HL-60 (cell line): ENCODE measurements at regions not wholly inside any gene's neighbourhood (a gene's known extent, or its start where the extent isn't known, plus 50 kb on each side); places are given as distances from the start of the nearest gene placed in this dataset.

Source experiments
- DNase-seq, 2 experiments: peaks; one replicate each; pipeline ENCODE4 v3.0.0-alpha.2; 2010 to 2020; ENCODE audit warnings: low read depth in 1 of 2, low spot score in 1 of 2
- H3K27ac ChIP-seq: fragments of 250-450 bp; sonication (Bioruptor Pico); replicated peaks from 2 replicates; pipeline ENCODE4 v1.5.1; 2020; ENCODE audit warnings: mild to moderate bottlenecking, moderate library complexity
- H3K27me3 ChIP-seq: fragments of 250-450 bp; sonication (Bioruptor Pico); 2 replicates; pipeline ENCODE4 v1.5.1; 2021; ENCODE audit warnings: mild to moderate bottlenecking, moderate library complexity; ENCODE audit not compliant: insufficient read depth, poor library complexity, severe bottlenecking
- H3K4me3 ChIP-seq: replicated peaks from 2 replicates; pipeline ENCODE4 v1.5.1; 2011; ENCODE audit warnings: mild to moderate bottlenecking, control low read depth, low read length; ENCODE audit not compliant: insufficient read depth
- CTCF ChIP-seq: IDR thresholded peaks from one replicate; pipeline ENCODE4 v1.5.1; 2011; ENCODE audit warnings: low read length, control low read depth, inconsistent platforms; ENCODE audit not compliant: insufficient read depth
- GABPA ChIP-seq: IDR thresholded peaks from 2 replicates; pipeline ENCODE4 v1.6.1; 2012; ENCODE audit warnings: low read depth
- POLR2AphosphoS5 ChIP-seq: IDR thresholded peaks from 2 replicates; pipeline ENCODE4 v1.6.1; 2012; ENCODE audit warnings: low read depth
- REST ChIP-seq: IDR thresholded peaks from 2 replicates; pipeline ENCODE4 v1.6.1; 2012; ENCODE audit warnings: low read depth; ENCODE audit not compliant: insufficient replicate concordance
- SPI1 ChIP-seq: IDR thresholded peaks from 2 replicates; pipeline ENCODE4 v1.6.1; 2012; ENCODE audit warnings: low read depth, mild to moderate bottlenecking, borderline replicate concordance

GRCh38 chr4:163991298-163991865, 496.9 kb downstream of the TMA16 start:
- TF ChIP-seq SPI1 (no peak), CTCF (no peak), POLR2AphosphoS5 (no peak), GABPA (no peak), REST (no peak)
- Histone ChIP-seq H3K4me3 (no peak overlapping the region), H3K27ac (no peak overlapping the region), H3K27me3 (no peaks in the 10 kb centered on the region)
- no peak for DNase-seq

- TF ChIP-seq GABPA = no peak
- no peak for TF ChIP-seq REST
- TF ChIP-seq POLR2AphosphoS5 = no peak
- no peak for TF ChIP-seq CTCF
- TF ChIP-seq SPI1 = no peak
- Histone ChIP-seq H3K27ac (no peak overlapping the region), H3K27me3 (no peaks in the 10 kb centered on the region), H3K4me3 (no peak overlapping the region)
- DNase-seq = no peak
Observed at GRCh38 chr4:164009435-164009834, 514.9 kb downstream of the TMA16 start.

- TF ChIP-seq GABPA = no peak
- TF ChIP-seq POLR2AphosphoS5 = no peak
- TF ChIP-seq REST = no peak
- no peak for TF ChIP-seq CTCF
- no peak for TF ChIP-seq SPI1
- no peak overlapping the region for H3K4me3 ChIP-seq
- no peak for DNase-seq
- H3K27me3 ChIP-seq = no peaks in the 10 kb centered on the region
- no peak overlapping the region for H3K27ac ChIP-seq
Observed at GRCh38 chr4:164011791-164012190, 517.3 kb downstream of the TMA16 start.
